Left ventricle myocardium inferior (tissue), 1 donor: ENCODE measurements at regions not wholly inside any gene's neighbourhood (a gene's known extent, or its start where the extent isn't known, plus 50 kb on each side); places are given as distances from the start of the nearest gene placed in this dataset.

ENCODE experiments used
- DNase-seq: peaks from one replicate; pipeline ENCODE4 v3.0.0-alpha.2; 2020
- H3K27ac ChIP-seq: fragments of 200-600 bp; replicated peaks from 2 replicates; pipeline ENCODE4 v1.8.0; 2021
- H3K27me3 ChIP-seq: fragments of 200-600 bp; 2 replicates; pipeline ENCODE4 v1.8.0; 2021; ENCODE audit warnings: low read depth
- H3K36me3 ChIP-seq: fragments of 200-600 bp; 2 replicates; pipeline ENCODE4 v1.8.0; 2021
- H3K4me1 ChIP-seq: fragments of 200-600 bp; 2 replicates; pipeline ENCODE4 v1.8.0; 2021
- H3K4me3 ChIP-seq: fragments of 200-600 bp; 2 replicates; pipeline ENCODE4 v1.8.0; 2021; ENCODE audit warnings: mild to moderate bottlenecking, moderate library complexity
- H3K9me3 ChIP-seq: fragments of 200-600 bp; replicated peaks from 2 replicates; pipeline ENCODE4 v1.8.0; 2021
- CTCF ChIP-seq: fragments of 200-600 bp; IDR thresholded peaks from 2 replicates; pipeline ENCODE4 v1.8.0; 2021; ENCODE audit warnings: antibody characterized with exemption, mild to moderate bottlenecking, borderline replicate concordance
- intact Hi-C: fragments of 100-400 bp; cut with micrococcal nuclease; formaldehyde crosslinking; loops from one replicate; pipeline ENCODE4 v1.11.0; 2022
- donor health status: DM: no; HTN: yes; CAD: no; lungs with severe emphysema.

- no peak for DNase-seq
- no peak for TF ChIP-seq CTCF
- Histone ChIP-seq H3K9me3 (no peaks in the 10 kb centered on the region), H3K27me3 (peaks cover 59% of the 10 kb centered on the region), H3K27ac (no peak overlapping the region), H3K36me3 (no peaks in the 10 kb centered on the region), H3K4me1 (no peaks in the 10 kb centered on the region), H3K4me3 (no peak overlapping the region)
- intact Hi-C loops = no loop called here
These were observed 141.4 kb downstream of the CYP26B1 start for GRCh38 chr2:72006188-72006736.

GRCh38 chr2:72004976-72005375, 142.7 kb downstream of the CYP26B1 start:
- no peak for TF ChIP-seq CTCF
- Histone ChIP-seq H3K36me3 (no peaks in the 10 kb centered on the region), H3K27me3 (peaks cover 51% of the 10 kb centered on the region), H3K4me1 (no peaks in the 10 kb centered on the region), H3K4me3 (no peak overlapping the region), H3K9me3 (no peaks in the 10 kb centered on the region), H3K27ac (no peak overlapping the region)
- intact Hi-C loops = no loop called here
- no peak for DNase-seq

- H3K4me1 ChIP-seq = no peaks in the 10 kb centered on the region
- DNase-seq = no peak
- H3K27me3 ChIP-seq = peaks cover 53% of the 10 kb centered on the region
- intact Hi-C loops = no loop called here
- no peak for TF ChIP-seq CTCF
- no peak overlapping the region for H3K27ac ChIP-seq
- H3K9me3 ChIP-seq = no peaks in the 10 kb centered on the region
- no peak overlapping the region for H3K4me3 ChIP-seq
- no peaks in the 10 kb centered on the region for H3K36me3 ChIP-seq
These were observed 143.3 kb downstream of the CYP26B1 start for GRCh38 chr2:72004201-72004915.

- DNase-seq = no peak
- Histone ChIP-seq H3K27me3 (peaks cover 49% of the 10 kb centered on the region), H3K9me3 (no peaks in the 10 kb centered on the region), H3K36me3 (no peaks in the 10 kb centered on the region), H3K4me3 (no peak overlapping the region), H3K27ac (no peak overlapping the region), H3K4me1 (no peaks in the 10 kb centered on the region)
- no peak for TF ChIP-seq CTCF
- intact Hi-C loops = no loop called here
These were observed 143.9 kb downstream of the CYP26B1 start for GRCh38 chr2:72003796-72004195.

GRCh38 chr2:72003124-72003523, 144.5 kb downstream of the CYP26B1 start:
- Histone ChIP-seq H3K9me3 (no peaks in the 10 kb centered on the region), H3K27ac (no peak overlapping the region), H3K4me3 (no peak overlapping the region), H3K4me1 (no peaks in the 10 kb centered on the region), H3K36me3 (no peaks in the 10 kb centered on the region), H3K27me3 (peaks cover 42% of the 10 kb centered on the region)
- no peak for TF ChIP-seq CTCF
- intact Hi-C loops = no loop called here
- no peak for DNase-seq
